Neural crest cell (in vitro differentiated cells): ENCODE measurements at regions not wholly inside any gene's neighbourhood (a gene's known extent, or its start where the extent isn't known, plus 50 kb on each side); places are given as distances from the start of the nearest gene placed in this dataset.
"Not testable (repeated sequence)": the region's sequence is repeated elsewhere in the genome, so short reads cannot be mapped to it uniquely, and the experiment has no call there.

Source experiments
- DNase-seq: peaks from one replicate; pipeline ENCODE4 v3.0.0; 2021; ENCODE audit warnings: low read depth, mixed read lengths, low spot score
- H3K27ac Mint-ChIP-seq: one replicate; pipeline ENCODE4 v1.8.0; 2021; ENCODE audit warnings: mild to moderate bottlenecking, mixed read lengths; ENCODE audit not compliant: unreplicated experiment
- H3K27me3 Mint-ChIP-seq: 2 replicates; pipeline ENCODE4 v1.8.0; 2021; ENCODE audit warnings: low read depth, mild to moderate bottlenecking, mixed read lengths
- H3K36me3 Mint-ChIP-seq: 2 replicates; pipeline ENCODE4 v1.8.0; 2021; ENCODE audit warnings: low read depth, mild to moderate bottlenecking, mixed read lengths
- H3K4me1 Mint-ChIP-seq: 2 replicates; pipeline ENCODE4 v1.8.0; 2021; ENCODE audit warnings: mixed read lengths
- H3K4me3 Mint-ChIP-seq: one replicate; pipeline ENCODE4 v1.8.0; 2021; ENCODE audit warnings: mild to moderate bottlenecking, mixed read lengths
- H3K9me3 Mint-ChIP-seq: 2 replicates; pipeline ENCODE4 v1.8.0; 2021; ENCODE audit warnings: mixed read lengths
- TF ChIP-seq, protein P1 (sequence below): fragments of 200-600 bp; sonication (generic); conservative IDR thresholded peaks from 2 replicates; pipeline ENCODE4 v1.5.0; 2021; ENCODE audit warnings: antibody characterized with exemption, mild to moderate bottlenecking

DNA sequence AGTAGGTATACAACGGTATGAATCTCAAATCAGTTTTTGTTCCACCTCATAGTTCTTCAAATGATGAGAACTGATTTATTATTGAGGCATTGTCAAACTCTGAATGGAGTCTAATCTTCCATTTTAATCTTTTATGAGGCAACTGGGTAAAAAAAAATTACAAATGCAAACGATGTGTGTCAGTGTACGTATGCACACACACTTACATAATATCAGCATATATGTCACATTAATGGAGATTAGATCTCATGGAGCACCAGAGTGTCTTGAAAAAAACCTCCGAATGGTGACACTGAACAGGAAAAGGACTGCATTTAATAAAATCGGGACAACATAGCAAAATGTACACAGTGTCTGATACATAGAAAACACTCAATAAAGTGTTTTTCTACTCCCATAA is 842.7 kb downstream of the EFNB2 start:
- Mint-ChIP-seq H3K9me3 (peaks cover 6% of the 10 kb centered on the region), H3K4me3 (no peak overlapping the region), H3K36me3 (no peaks in the 10 kb centered on the region), H3K27ac (no peak overlapping the region), H3K4me1 (no peaks in the 10 kb centered on the region), H3K27me3 (no peaks in the 10 kb centered on the region)
- TF ChIP-seq, protein P1, sequence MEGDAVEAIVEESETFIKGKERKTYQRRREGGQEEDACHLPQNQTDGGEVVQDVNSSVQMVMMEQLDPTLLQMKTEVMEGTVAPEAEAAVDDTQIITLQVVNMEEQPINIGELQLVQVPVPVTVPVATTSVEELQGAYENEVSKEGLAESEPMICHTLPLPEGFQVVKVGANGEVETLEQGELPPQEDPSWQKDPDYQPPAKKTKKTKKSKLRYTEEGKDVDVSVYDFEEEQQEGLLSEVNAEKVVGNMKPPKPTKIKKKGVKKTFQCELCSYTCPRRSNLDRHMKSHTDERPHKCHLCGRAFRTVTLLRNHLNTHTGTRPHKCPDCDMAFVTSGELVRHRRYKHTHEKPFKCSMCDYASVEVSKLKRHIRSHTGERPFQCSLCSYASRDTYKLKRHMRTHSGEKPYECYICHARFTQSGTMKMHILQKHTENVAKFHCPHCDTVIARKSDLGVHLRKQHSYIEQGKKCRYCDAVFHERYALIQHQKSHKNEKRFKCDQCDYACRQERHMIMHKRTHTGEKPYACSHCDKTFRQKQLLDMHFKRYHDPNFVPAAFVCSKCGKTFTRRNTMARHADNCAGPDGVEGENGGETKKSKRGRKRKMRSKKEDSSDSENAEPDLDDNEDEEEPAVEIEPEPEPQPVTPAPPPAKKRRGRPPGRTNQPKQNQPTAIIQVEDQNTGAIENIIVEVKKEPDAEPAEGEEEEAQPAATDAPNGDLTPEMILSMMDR, result no peak
- no peak for DNase-seq

DNA sequence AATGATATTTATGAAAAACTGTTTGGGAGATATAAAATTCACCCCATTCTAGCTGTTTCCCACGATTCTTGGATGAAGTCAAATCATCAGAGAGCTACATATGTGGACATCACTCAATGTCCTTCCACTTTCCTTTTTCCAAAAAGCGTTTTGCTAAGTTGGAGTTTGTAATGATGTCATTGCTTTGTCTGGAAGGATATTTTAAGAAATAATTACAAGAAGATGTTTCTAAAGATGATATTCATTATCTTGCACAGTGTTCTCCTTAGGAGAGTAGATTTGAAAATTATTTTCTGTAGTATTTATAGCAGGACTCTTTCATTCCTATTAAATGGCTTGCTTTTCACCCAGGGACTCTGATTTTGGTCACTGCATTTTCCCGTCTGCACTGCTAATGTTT is 851.2 kb downstream of the EFNB2 start:
- H3K4me1 Mint-ChIP-seq, result no peaks in the 10 kb centered on the region
- H3K9me3 Mint-ChIP-seq, result peaks cover 8% of the 10 kb centered on the region
- no peak for DNase-seq
- H3K27ac Mint-ChIP-seq, result no peak overlapping the region
- no peak overlapping the region for H3K4me3 Mint-ChIP-seq
- TF ChIP-seq, protein P1, result no peak
- H3K27me3 Mint-ChIP-seq, result no peaks in the 10 kb centered on the region
- no peaks in the 10 kb centered on the region for H3K36me3 Mint-ChIP-seq

DNA sequence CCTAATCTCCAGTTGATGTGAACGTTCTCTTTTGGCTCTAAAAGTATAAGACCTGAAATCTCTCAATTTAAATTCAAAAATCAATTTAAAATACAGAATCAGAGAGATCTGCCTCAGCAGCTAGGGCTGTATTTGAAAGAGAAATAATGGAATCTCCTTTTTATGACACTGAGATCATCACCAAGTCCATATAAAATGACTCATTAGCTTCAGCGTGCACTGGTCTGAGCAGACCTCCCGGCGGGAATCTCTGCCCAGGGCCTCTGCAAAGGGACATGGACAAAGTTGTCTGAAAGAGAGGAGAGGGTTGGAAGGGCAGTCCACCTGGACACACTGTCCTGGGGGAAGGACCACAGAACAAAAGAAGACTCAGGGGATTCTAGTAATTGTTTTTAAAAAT is 855.6 kb downstream of the EFNB2 start:
- H3K27me3 Mint-ChIP-seq, result no peaks in the 10 kb centered on the region
- no peaks in the 10 kb centered on the region for H3K4me1 Mint-ChIP-seq
- H3K36me3 Mint-ChIP-seq, result no peaks in the 10 kb centered on the region
- no peak for DNase-seq
- peaks cover 13% of the 10 kb centered on the region for H3K9me3 Mint-ChIP-seq
- TF ChIP-seq, protein P1, result no peak
- H3K27ac Mint-ChIP-seq, result no peak overlapping the region
- H3K4me3 Mint-ChIP-seq, result no peak overlapping the region

DNA sequence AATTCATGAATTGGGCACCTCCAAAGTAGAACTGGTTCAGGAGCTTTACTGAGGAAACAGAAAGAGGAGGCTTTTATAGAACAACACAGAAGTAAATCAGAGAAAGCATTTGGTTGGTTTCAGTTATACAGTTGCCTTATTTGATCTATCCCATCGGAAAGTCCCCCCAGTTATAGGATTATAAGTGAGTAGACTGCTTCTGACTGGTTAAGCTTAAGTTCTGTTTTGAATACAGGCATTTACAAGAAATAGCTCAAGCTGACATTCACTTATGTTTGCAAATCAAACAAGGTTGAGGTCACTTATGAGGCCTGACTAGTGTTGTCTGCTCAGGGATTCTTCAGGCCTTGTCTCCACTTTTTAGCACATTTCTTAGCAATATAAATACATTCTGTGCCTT is 857.4 kb downstream of the EFNB2 start:
- Mint-ChIP-seq H3K27ac (no peak overlapping the region), H3K27me3 (no peaks in the 10 kb centered on the region), H3K4me3 (no peak overlapping the region), H3K4me1 (no peaks in the 10 kb centered on the region), H3K9me3 (peaks cover 13% of the 10 kb centered on the region), H3K36me3 (no peaks in the 10 kb centered on the region)
- TF ChIP-seq, protein P1, result no peak
- no peak for DNase-seq

DNA sequence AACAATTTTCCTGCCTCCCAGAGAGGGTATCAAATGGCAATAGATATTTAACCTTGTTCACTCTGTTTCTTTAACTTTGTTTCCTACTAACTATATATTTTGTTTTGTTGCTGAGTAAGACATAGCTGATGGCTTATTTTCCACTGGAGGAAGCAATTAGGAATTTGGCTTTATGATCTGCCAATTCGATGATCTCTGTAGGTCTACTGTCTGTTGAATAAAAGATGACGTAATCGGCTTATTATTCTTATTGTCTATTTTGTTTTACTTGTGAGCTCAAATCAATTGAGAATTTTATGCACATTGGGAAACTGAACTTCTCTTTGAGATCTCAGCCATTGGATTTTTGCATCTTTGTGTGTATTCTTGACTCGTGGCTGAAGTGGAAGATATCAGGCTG is 862.6 kb downstream of the EFNB2 start:
- Mint-ChIP-seq H3K4me1 (no peaks in the 10 kb centered on the region), H3K27me3 (no peaks in the 10 kb centered on the region), H3K36me3 (no peaks in the 10 kb centered on the region), H3K9me3 (peaks cover 8% of the 10 kb centered on the region), H3K4me3 (no peak overlapping the region), H3K27ac (no peak overlapping the region)
- TF ChIP-seq, protein P1, result no peak
- no peak for DNase-seq

DNA sequence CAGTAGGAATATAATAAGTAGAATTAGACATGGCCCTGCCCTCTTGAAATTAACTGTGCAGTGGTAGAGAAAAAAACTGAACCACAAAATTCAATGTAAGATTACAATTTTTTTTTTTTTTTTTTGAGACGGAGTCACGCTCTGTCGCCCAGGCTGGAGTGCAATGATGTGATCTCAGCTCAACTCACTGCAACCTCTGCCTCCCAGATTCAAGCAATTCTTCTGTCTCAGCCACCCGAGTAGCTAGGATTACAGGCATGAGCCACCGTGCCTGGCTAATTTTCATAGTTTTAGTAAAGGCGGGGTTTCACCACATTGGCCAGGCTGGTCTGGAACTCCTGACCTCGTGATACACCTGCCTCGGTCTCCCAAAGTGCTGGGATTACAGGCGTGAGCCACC is 864.3 kb downstream of the EFNB2 start:
- not testable (repeated sequence) for H3K36me3 Mint-ChIP-seq, H3K4me3 Mint-ChIP-seq, H3K27ac Mint-ChIP-seq, H3K27me3 Mint-ChIP-seq, H3K9me3 Mint-ChIP-seq, H3K4me1 Mint-ChIP-seq, DNase-seq
